HCT116 (cell line): ENCODE measurements at regions not wholly inside any gene's neighbourhood (a gene's known extent, or its start where the extent isn't known, plus 50 kb on each side); places are given as distances from the start of the nearest gene placed in this dataset.

Experiments
- ATAC-seq: fragments of 200-7000 bp; cut with Tn5 transposase; 2 replicates; pipeline ENCODE4 v1.9.1; 2020; ENCODE audit warnings: mild to moderate bottlenecking, moderate library complexity
- BruUV-seq: library from RNA; stranded (reverse); fragments of 400-500 nt; replicated peaks from 2 replicates; lab custom pipeline; 2021; lab: Mats Ljungman, UMichigan
- CTCF ChIA-PET: fragments of 300-600 bp; sonication (Branson Sonifier 250); formaldehyde crosslinking; loops from one replicate; lab custom pipeline; 2021; ENCODE audit warnings: antibody characterized with exemption; lab: Charles Lee
- POLR2A ChIA-PET: fragments of 300-600, 350-600 bp; sonication (Branson Sonifier 250); formaldehyde crosslinking; loops from one replicate; lab custom pipeline; 2021; ENCODE audit warnings: antibody characterized with exemption; lab: Charles Lee
- RAD21 ChIA-PET, 2 experiments: fragments of 300-600 bp; sonication (Branson Sonifier 250); formaldehyde crosslinking; loops; one replicate each; lab custom pipeline; 2023; ENCODE audit warnings: low total read pairs in 2 of 2; ENCODE audit not compliant: uncharacterized antibody in 2 of 2, unreplicated experiment in 2 of 2, low non-redundant PET in 1 of 2; lab: Charles Lee
- DNase-seq: peaks from one replicate; pipeline ENCODE4 v3.0.0-alpha.2; 2010; ENCODE audit warnings: low read depth, low spot score
- H2AFZ ChIP-seq: fragments of 200-600 bp; shearing (Covaris generic), sonication (generic); 2 replicates; pipeline ENCODE4 v1.6.1; 2017; ENCODE audit warnings: low read depth, mixed run types, mixed read lengths, antibody characterized with exemption, low read length; ENCODE audit not compliant: poor library complexity, severe bottlenecking
- H3K27ac ChIP-seq: 2 replicates; pipeline ENCODE4 v1.5.1; 2012; ENCODE audit warnings: low read depth, low read length
- H3K27me3 ChIP-seq: fragments of 200-600 bp; sonication (generic); 2 replicates; pipeline ENCODE4 v1.6.1; 2016; ENCODE audit warnings: mixed run types, low read length, mixed read lengths; ENCODE audit not compliant: insufficient read depth
- H3K36me3 ChIP-seq, 2 experiments: fragments of 200-500 bp in 1 of 2; fragments of 200-600 bp in 1 of 2; sonication (Bioruptor generic) in 1 of 2; sonication (generic) in 1 of 2; 2 replicates each; pipeline versions ENCODE4 v1.5.1 to v1.6.1; 2014 to 2016; ENCODE audit warnings: low read length in 2 of 2, inconsistent platforms in 1 of 2, mixed read lengths in 1 of 2, mixed run types in 1 of 2; ENCODE audit not compliant: insufficient read depth in 2 of 2, control insufficient read depth in 1 of 2
- H3K4me1 ChIP-seq, 2 experiments: fragments of 200-600 bp in 1 of 2; sonication (generic) in 1 of 2; 2 replicates each; pipeline versions ENCODE4 v1.5.1 to v1.6.1; 2012 to 2017; ENCODE audit warnings: low read length in 2 of 2, inconsistent platforms in 1 of 2, mild to moderate bottlenecking in 1 of 2, mixed read lengths in 1 of 2, mixed run types in 1 of 2, moderate library complexity in 1 of 2; ENCODE audit not compliant: insufficient read depth in 2 of 2, control insufficient read depth in 1 of 2
- H3K4me2 ChIP-seq: fragments of 200-600 bp; sonication (generic); 2 replicates; pipeline ENCODE4 v1.6.1; 2017; ENCODE audit warnings: mixed run types, low read length, mixed read lengths
- H3K4me3 ChIP-seq, 2 experiments: fragments of 200-600 bp in 1 of 2; sonication (generic) in 1 of 2; replicated peaks in 1 of 2; 2 replicates each; pipeline ENCODE4 v1.5.1; 2011 to 2016; ENCODE audit warnings: low read length in 2 of 2, control low read depth in 1 of 2, low read depth in 1 of 2, mild to moderate bottlenecking in 1 of 2, mixed read lengths in 1 of 2, mixed run types in 1 of 2
- H3K79me2 ChIP-seq: fragments of 200-600 bp; sonication (generic); 2 replicates; pipeline ENCODE4 v1.6.1; 2017; ENCODE audit warnings: mild to moderate bottlenecking, mixed run types, low read length, moderate library complexity, mixed read lengths; ENCODE audit not compliant: insufficient read depth
- H3K9ac ChIP-seq: fragments of 200-600 bp; sonication (generic); 2 replicates; pipeline ENCODE4 v1.6.1; 2016; ENCODE audit warnings: low read length, mixed read lengths
- H3K9me2 ChIP-seq: fragments of 200-600 bp; sonication (generic), shearing (Covaris generic); 2 replicates; pipeline ENCODE4 v1.6.1; 2017; ENCODE audit warnings: mixed run types, mild to moderate bottlenecking, moderate library complexity; ENCODE audit not compliant: insufficient read depth
- H3K9me3 ChIP-seq, 2 experiments: fragments of 200-500 bp in 1 of 2; fragments of 200-600 bp in 1 of 2; sonication (Bioruptor generic) in 1 of 2; sonication (generic) in 1 of 2; 2 replicates each; pipeline ENCODE4 v1.6.1; 2014 to 2017; ENCODE audit warnings: low read length in 2 of 2, mixed read lengths in 2 of 2, inconsistent platforms in 1 of 2, low read depth in 1 of 2, mild to moderate bottlenecking in 1 of 2, mixed run types in 1 of 2, moderate library complexity in 1 of 2; ENCODE audit not compliant: control insufficient read depth in 1 of 2, insufficient read depth in 1 of 2
- H4K20me1 ChIP-seq: fragments of 200-600 bp; sonication (generic), shearing (Covaris generic); 2 replicates; pipeline ENCODE4 v1.6.1; 2017; ENCODE audit warnings: mixed run types, mild to moderate bottlenecking, moderate library complexity; ENCODE audit not compliant: insufficient read depth
- EZH2phosphoT487 ChIP-seq: fragments of 200-600 bp; IDR thresholded peaks from 2 replicates; pipeline ENCODE4 v1.6.1; 2018; ENCODE audit warnings: antibody characterized with exemption, borderline replicate concordance
- POLR2AphosphoS5 ChIP-seq: IDR thresholded peaks from 2 replicates; pipeline ENCODE4 v1.6.1; 2011; ENCODE audit warnings: mild to moderate bottlenecking, low read depth, low read length, moderate library complexity
- RAD21 ChIP-seq: IDR thresholded peaks from 2 replicates; pipeline ENCODE4 v1.6.1; 2012; ENCODE audit warnings: low read depth, mild to moderate bottlenecking
- REST ChIP-seq: IDR thresholded peaks from 2 replicates; pipeline ENCODE4 v1.6.1; 2012; ENCODE audit warnings: low read depth
- SP1 ChIP-seq: IDR thresholded peaks from 2 replicates; pipeline ENCODE4 v1.6.1; 2012; ENCODE audit warnings: low read depth
- ZBTB33 ChIP-seq: IDR thresholded peaks from 2 replicates; pipeline ENCODE4 v1.6.1; 2011; ENCODE audit warnings: mild to moderate bottlenecking, low read length, moderate library complexity; ENCODE audit not compliant: insufficient replicate concordance; ENCODE audit errors: extremely low read depth
- ZFX ChIP-seq: fragments of 450-650 bp; IDR thresholded peaks from 2 replicates; pipeline ENCODE4 v1.6.1; 2017
- ZNF274 ChIP-seq: fragments of 200-500 bp; sonication (Bioruptor generic); IDR thresholded peaks from 2 replicates; pipeline ENCODE4 v1.6.1; 2014; ENCODE audit warnings: mild to moderate bottlenecking, low read depth, low read length, inconsistent platforms
- intact Hi-C: fragments of 100-400 bp; cut with micrococcal nuclease; formaldehyde crosslinking; loops from 2 replicates; pipeline ENCODE4 v1.10.0; 2022

- Histone ChIP-seq H3K9me3 (peaks cover 13 to 15% of the 10 kb centered on the region in 2 experiments; a peak in 2 of 4 replicates), H3K79me2 (no peaks in the 10 kb centered on the region), H3K27ac (no peak overlapping the region), H3K4me1 (no peaks in the 10 kb centered on the region), H2AFZ (no peak overlapping the region), H3K4me2 (no peak overlapping the region), H3K27me3 (no peaks in the 10 kb centered on the region), H3K4me3 (no peak overlapping the region), H4K20me1 (no peaks in the 10 kb centered on the region), H3K9me2 (no peaks in the 10 kb centered on the region), H3K9ac (no peak overlapping the region), H3K36me3 (no peaks in the 10 kb centered on the region)
- DNase-seq (no peak), ATAC-seq (no peak)
- ChIA-PET CTCF (no interaction called here), RAD21 (no interaction called here), POLR2A (no interaction called here)
- no TSS peak for BruUV-seq
- intact Hi-C loops, result no loop called here
- no peak for TF ChIP-seq POLR2AphosphoS5
- TF ChIP-seq REST, result no peak
- no peak for TF ChIP-seq RAD21
- TF ChIP-seq ZFX, result no peak
- no peak for TF ChIP-seq ZBTB33
- TF ChIP-seq SP1, result no peak
- no peak for TF ChIP-seq ZNF274
- TF ChIP-seq EZH2phosphoT487, result no peak
Observed at GRCh38 chr5:23303435-23303834, 204.0 kb upstream of the PRDM9 start.
